GM21526 (cell line): ENCODE measurements at regions not wholly inside any gene's neighbourhood (a gene's known extent, or its start where the extent isn't known, plus 50 kb on each side); places are given as distances from the start of the nearest gene placed in this dataset.

Source experiments
- ATAC-seq: cut with Tn5 transposase; IDR thresholded peaks from one replicate; pipeline ENCODE4 v1.9.1; 2021; ENCODE audit warnings: moderate library complexity; ENCODE audit not compliant: unreplicated experiment, low FRiP score

DNA sequence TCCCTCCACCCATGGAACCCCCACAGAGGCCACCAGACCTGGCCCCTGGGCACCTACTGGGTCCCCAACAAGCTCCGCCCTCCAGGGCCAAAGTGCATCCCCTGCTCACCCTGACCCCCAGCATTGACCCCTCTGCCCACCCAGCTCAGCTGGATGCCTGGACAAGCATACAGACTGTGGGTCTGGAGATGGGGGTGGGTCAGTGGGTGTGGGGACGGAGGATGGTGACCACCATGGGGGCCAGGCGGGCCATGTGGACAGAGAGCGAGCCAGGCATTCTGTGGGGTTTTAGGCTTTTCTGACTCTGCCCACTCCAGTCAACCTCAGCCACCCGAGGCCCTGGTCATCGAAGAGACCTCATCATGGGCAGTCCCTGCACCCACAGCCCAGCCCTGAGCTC, 183.7 kb downstream of the BRD1 start:
- no peak for ATAC-seq

DNA sequence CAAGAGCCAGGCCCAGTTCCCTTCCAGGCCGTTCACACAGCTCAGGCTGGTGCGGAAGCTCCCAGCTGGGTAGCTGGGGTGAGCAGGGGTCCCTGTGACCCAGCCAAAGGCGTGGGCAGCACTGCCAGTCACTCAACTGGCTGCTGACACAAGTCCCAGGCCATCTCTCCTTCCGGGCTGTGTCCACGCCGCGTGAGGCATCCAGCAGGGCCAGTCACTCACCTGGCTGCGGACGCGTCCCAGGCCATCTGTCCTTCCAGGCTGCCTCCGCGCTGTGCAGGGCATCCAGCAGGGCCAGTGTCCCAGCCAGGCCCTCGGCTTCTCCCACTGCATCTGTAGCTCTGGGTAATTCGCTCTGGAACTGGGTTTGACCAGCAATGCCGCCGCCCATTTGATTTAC, 184.2 kb downstream of the BRD1 start:
- ATAC-seq = no peak

DNA sequence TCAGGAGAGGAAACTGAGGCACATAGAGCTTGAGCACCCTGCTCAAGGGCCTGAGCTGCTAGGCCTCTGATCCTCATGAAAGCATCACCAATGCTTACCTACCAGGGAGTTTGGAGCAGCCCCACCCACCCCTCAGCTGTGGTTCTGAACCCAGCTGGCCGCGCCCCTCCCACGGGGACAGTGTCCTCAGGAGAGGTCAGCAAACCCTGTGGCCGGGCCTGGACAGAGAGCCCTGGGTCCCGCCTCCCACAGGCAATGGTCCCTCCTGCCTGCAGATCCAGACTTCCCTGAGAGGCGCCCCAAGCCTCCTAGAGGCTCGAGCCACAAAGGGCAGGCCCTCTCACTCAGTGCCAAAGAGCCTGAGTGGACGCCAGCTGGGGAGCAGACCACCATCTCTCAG, 184.9 kb downstream of the BRD1 start:
- ATAC-seq = no peak

- ATAC-seq = no peak
These were observed 185.3 kb downstream of the BRD1 start for GRCh38 chr22:49642331-49642730.

GRCh38 chr22:49641770-49642313, 185.8 kb downstream of the BRD1 start:
- ATAC-seq = no peak

DNA sequence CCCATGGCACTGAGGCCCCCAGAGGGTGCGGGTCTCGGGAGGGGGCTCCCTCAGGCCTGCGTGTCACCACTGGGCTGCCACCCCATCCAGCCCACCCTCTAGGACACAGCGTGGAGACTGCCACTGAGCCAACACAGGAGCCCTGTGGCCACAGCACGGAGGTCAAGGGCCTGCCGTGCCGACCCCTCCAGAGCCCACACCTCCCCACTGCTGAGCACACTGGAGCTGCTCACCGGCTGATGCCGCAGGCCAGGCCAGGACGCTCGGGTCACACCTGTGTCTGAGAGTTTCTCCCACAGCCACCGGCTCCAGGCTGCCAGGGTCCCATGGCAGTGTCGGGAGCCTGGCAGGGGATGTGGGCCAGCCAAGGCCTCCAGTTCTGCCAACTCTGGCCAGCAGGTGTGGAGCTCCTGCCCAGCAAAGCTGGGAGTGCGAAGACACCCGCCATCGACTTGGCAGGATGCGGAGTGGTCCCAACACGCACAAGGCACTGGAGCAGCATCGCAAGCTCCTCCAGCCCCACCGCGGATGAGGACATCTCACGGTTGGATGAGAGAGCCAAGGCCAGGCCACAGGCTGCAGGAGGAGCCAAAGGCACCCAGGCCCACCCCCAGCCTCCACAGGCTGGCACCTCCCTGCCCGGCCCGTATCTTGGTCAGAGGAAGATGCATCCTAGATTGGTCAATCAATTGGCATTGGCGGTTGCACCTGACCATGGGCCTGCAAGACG, 187.1 kb downstream of the BRD1 start:
- no peak for ATAC-seq

GRCh38 chr22:49639956-49640355, 187.7 kb downstream of the BRD1 start:
- ATAC-seq = no peak

DNA sequence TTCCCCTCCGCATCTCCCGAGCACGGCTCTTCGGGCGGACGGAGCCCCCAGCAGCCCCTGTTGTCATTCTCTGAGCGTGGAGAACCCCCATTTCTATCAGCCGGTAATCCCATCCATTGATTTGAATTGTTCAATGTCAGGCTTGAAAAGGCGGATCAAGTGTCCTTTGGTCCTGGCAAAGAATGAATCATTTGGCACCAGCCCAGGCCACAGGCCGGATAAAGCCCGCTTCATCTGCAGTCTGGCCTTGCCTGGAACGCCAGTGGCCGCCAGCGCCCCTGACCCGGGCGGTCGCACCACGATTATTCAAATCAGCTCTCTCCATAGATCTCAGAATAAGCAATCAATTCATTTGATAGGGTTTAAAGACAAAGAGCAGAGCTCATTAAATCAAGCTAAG, 188.9 kb downstream of the BRD1 start:
- no peak for ATAC-seq

DNA sequence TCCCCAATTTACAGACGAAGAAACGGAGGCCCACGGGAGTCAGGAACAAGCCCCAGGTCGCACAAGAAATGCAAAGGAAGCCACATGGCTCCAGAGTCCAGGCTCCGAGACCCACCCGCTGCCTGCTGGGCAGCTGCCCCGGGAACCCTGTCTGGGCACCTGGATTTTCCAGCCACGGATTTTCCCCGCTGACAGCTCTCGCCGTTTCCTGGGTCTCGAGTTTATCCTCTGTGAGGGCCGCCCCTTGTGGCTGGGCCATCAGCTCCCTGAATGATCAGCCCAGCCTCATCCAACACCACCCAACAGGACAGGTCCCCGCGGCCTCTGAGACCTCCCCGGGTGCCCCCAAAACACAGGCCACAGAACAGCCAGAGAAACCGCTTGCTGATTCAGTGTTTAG, 189.7 kb downstream of the BRD1 start:
- ATAC-seq = no peak

DNA sequence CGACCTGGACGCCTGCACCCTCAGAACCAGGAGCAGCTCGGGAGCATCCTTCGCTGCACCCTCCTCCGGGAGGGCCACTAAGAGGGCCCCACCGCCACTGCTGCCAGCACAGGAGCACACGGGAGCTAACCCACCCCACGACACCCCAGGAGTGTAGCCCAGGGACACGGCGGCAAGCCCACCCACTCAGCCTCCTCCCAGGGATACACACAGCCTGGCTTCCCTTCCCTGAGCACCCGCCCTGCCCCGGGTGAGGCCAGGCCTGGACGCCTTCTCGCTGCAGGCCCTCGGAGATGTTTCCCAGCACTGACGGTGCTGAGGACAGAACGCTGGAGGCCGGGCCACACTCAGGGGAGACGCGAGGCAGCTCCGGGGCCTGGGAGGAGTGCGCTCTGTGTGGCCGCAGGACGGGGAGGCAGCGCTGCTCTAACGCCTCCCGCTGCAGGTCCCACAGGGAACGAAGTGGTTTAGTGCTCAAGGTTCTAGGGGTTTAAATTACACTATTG, 190.4 kb downstream of the BRD1 start:
- no peak for ATAC-seq

DNA sequence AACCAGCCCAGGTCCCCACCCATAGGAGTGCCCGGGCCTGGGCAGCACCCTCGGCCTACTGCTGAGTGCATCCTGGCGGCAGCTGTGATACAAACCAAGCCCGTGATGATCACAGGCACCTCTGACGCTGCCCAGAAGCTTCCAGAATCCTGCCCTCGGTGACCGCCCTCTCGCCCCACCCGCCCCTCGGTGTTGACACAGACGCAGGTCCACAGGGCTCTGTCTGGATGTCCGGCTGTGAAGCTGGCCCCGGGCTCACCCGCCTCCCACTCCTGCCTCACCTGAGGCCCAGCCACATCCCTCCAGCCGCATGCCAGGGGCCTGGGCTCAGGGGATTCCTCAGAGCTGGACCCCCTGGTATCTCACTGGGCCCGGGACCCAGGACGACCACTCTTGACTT, 191.0 kb downstream of the BRD1 start:
- no peak for ATAC-seq

- ATAC-seq = no peak
These were observed 191.5 kb downstream of the BRD1 start for GRCh38 chr22:49636214-49636613.

- ATAC-seq = no peak
These were observed 193.5 kb downstream of the BRD1 start for GRCh38 chr22:49634006-49634772.

DNA sequence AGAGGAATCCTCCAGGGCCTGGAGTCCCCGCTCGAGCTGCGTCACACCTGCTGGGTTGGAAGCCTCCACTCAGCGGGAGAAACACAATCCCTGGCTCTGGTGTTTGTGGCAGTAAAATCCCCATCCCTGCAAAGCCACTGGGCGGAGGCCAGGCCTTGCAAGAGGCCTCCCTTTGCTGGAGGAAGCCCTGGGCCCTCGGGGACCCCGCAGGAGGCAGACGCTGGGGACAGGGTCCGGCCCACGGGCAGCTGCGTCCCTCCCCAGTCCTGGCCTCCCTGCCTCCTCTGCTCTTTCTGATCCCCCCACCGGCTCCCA, 194.7 kb downstream of the BRD1 start:
- no peak for ATAC-seq

GRCh38 chr22:49632199-49633009, 195.3 kb downstream of the BRD1 start:
- ATAC-seq = no peak

GRCh38 chr22:49630448-49630946, 197.2 kb downstream of the BRD1 start:
- no peak for ATAC-seq

GRCh38 chr22:49629586-49630447, 197.9 kb downstream of the BRD1 start:
- no peak for ATAC-seq

DNA sequence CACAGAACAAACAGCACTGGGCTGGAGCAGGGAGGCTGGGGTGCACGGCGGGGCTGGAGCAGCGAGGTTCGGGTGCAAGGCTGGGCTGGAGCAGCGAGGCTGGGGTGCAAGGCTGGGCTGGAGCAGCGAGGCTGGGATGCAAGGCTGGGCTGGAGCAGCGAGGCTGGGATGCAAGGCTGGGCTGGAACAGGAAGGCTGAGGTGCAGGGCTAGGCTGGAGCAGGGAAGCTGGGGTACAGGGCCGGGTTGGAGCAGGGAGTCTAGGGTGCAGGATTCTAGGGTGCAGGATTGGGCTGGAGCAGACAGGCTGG, 198.5 kb downstream of the BRD1 start:
- ATAC-seq = no peak

GRCh38 chr22:49628391-49629260, 199.0 kb downstream of the BRD1 start:
- no peak for ATAC-seq
